ENCODE measurements at regions not wholly inside any gene's neighbourhood (a gene's known extent, or its start where the extent isn't known, plus 50 kb on each side); places are given as distances from the start of the nearest gene placed in this dataset.
A peak's percentile ranks its signal among the peaks of the same experiment; 100 is the strongest.

- no peak for TF ChIP-seq CTCF (conservative IDR thresholded peaks at IDR 0.05; ENCODE audit: low read length)
- DNase-seq (ENCODE audit: low read depth) = no peak
- no peak overlapping the region for H3K4me3 ChIP-seq (ENCODE audit: low read length)
Observed at GRCh38 chr2:239506961-239507360, 106.1 kb upstream of the HDAC4 start.

GRCh38 chr2:239506101-239506857 is 105.5 kb upstream of the HDAC4 start:
- no peak overlapping the region for H3K4me3 ChIP-seq (ENCODE audit: low read length)
- no peak for DNase-seq (ENCODE audit: low read depth)
- TF ChIP-seq CTCF (conservative IDR thresholded peaks at IDR 0.05; ENCODE audit: low read length) = no peak

- DNase-seq (ENCODE audit: low read depth) = no peak
- TF ChIP-seq CTCF (conservative IDR thresholded peaks at IDR 0.05; ENCODE audit: low read length) = no peak
Observed at GRCh38 chr2:239504643-239505235, 103.9 kb upstream of the HDAC4 start.

GRCh38 chr2:239502430-239503186 is 101.8 kb upstream of the HDAC4 start:
- TF ChIP-seq CTCF (conservative IDR thresholded peaks at IDR 0.05; ENCODE audit: low read length) = no peak
- no peak for DNase-seq (ENCODE audit: low read depth)
- H3K4me3 ChIP-seq (ENCODE audit: low read length) = no peak overlapping the region

More at GRCh38 chr2:239504643-239505235, 103.9 kb upstream of the HDAC4 start:
- H3K4me3 ChIP-seq (ENCODE audit: low read length) = no peak overlapping the region

GRCh38 chr2:239500574-239501550 is 100.0 kb upstream of the HDAC4 start:
- H3K4me3 ChIP-seq (ENCODE audit: low read length) = no peak overlapping the region
- TF ChIP-seq CTCF (conservative IDR thresholded peaks at IDR 0.05; ENCODE audit: low read length) = no peak
- no peak for DNase-seq (ENCODE audit: low read depth)

- TF ChIP-seq CTCF (conservative IDR thresholded peaks at IDR 0.05; ENCODE audit: low read length) = no peak
- DNase-seq (ENCODE audit: low read depth) = peak; percentile 45
- no peak overlapping the region for H3K4me3 ChIP-seq (ENCODE audit: low read length)
Observed at GRCh38 chr2:239499726-239500573, 99.1 kb upstream of the HDAC4 start.
